ENCODE measurements at regions not wholly inside any gene's neighbourhood (a gene's known extent, or its start where the extent isn't known, plus 50 kb on each side); places are given as distances from the start of the nearest gene placed in this dataset.

DNA sequence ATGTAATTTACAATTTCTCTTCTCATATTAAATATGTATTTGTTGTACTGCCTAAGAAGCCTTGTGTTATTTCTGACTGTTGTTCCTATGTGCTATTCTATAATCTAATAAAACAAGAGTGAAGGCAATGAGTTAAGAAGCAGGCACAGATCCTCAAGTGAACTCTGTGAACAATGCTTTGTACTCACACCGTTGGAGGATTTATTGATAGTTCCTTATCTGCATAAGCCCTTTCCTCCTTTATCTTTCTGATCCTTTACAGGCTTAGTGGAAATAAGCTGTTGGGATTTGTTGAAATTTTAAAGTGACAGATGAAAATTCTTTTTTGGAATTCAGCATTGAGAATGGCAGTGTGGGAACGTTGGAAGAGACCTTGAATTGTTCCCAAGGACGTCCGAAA is 329.6 kb upstream of the NPVF start:
- Histone ChIP-seq H3K9ac (ENCODE audit: low read depth in 1 of 2, low read length in 2 of 2) (no peak overlapping the region), H3K4me1 (ENCODE audit: control insufficient read depth in 1 of 2, insufficient read depth in 2 of 2, low read length in 2 of 2) (peaks cover 3 to 6% of the 10 kb centered on the region in 2 donors), H3K36me3 (ENCODE audit: control insufficient read depth in 1 of 2, insufficient read depth in 2 of 2, low read length in 2 of 2) (no peaks in the 10 kb centered on the region), H3K27ac (ENCODE audit: low read depth, low read length) (no peak overlapping the region), H3K27me3 (ENCODE audit: control insufficient read depth in 1 of 2, insufficient read depth in 2 of 2, low read length in 2 of 2) (peaks cover 0 to 4% of the 10 kb centered on the region in 2 donors), H3K4me3 (ENCODE audit: low read depth in 1 of 2, low read length in 2 of 2) (no peak overlapping the region), H3K9me3 (ENCODE audit: control insufficient read depth in 1 of 2, low read length in 2 of 2) (no peaks in the 10 kb centered on the region)

DNA sequence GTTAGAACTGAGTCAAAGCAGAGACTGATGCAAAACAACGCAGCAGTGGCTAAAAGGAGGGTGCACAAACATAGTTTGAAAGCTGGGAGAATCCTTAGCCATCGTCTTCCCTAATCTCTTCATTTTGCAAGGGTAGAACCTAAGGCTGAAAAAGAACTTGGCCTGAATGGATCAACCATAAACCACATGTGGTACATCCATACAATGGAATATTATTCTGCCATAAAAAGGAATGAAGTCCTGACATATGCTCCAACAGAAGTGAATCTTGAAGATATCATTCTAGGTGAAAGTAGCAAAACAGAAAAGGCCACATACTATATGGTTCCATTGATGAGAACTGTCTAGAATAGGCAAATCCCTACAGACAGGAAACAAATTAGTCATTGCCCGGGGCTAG is 330.3 kb upstream of the NPVF start:
- Histone ChIP-seq H3K9ac (ENCODE audit: low read depth in 1 of 2, low read length in 2 of 2) (no peak overlapping the region), H3K36me3 (ENCODE audit: control insufficient read depth in 1 of 2, insufficient read depth in 2 of 2, low read length in 2 of 2) (no peaks in the 10 kb centered on the region), H3K27ac (ENCODE audit: low read depth, low read length) (no peak overlapping the region), H3K4me3 (ENCODE audit: low read depth in 1 of 2, low read length in 2 of 2) (no peak overlapping the region), H3K9me3 (ENCODE audit: control insufficient read depth in 1 of 2, low read length in 2 of 2) (no peaks in the 10 kb centered on the region), H3K4me1 (ENCODE audit: control insufficient read depth in 1 of 2, insufficient read depth in 2 of 2, low read length in 2 of 2) (peaks cover 3 to 6% of the 10 kb centered on the region in 2 donors), H3K27me3 (ENCODE audit: control insufficient read depth in 1 of 2, insufficient read depth in 2 of 2, low read length in 2 of 2) (peaks cover 0 to 4% of the 10 kb centered on the region in 2 donors)

DNA sequence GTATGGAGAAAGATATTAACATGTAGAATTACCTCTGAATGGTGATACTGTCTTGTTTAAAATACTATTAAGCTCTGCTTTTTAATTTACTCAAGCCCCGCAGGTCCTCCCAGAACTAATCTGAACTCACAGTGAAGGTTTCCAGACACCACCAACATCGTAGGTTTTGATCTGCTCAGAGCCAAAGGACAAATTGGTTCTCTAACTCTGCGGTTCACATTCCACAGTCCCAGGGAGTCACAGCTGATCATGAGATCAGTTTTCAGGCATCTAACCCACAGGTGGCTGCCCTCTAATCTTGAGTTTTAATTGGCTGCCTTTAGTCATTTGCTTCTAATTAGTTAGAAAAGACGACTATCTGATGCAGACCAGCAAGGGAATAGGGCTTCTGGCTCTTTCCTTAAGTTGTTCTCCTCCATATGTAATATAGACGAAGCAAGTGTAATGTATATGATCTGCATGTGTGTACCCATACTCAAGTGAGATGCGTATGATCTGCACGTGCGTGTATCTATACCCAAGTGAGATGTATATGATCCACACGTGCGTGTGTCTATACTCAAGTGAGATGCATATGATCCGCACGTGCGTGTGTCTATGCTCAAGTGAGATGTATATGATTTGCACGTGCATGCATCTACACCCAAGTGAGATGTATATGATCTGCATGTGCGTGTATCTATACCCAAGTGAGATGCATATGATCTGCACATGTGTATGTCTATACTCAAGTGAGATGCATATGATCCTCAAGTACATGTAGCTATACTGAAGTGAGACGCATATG is 331.5 kb upstream of the NPVF start:
- no peaks in the 10 kb centered on the region for H3K36me3 ChIP-seq (ENCODE audit: control insufficient read depth in 1 of 2, insufficient read depth in 2 of 2, low read length in 2 of 2)
- H3K9ac ChIP-seq (ENCODE audit: low read depth in 1 of 2, low read length in 2 of 2): no peak overlapping the region
- no peaks in the 10 kb centered on the region for H3K9me3 ChIP-seq (ENCODE audit: control insufficient read depth in 1 of 2, low read length in 2 of 2)
- no peak overlapping the region for H3K27ac ChIP-seq (ENCODE audit: low read depth, low read length)
- H3K4me1 ChIP-seq (ENCODE audit: control insufficient read depth in 1 of 2, insufficient read depth in 2 of 2, low read length in 2 of 2): peaks cover 3 to 6% of the 10 kb centered on the region in 2 donors
- H3K4me3 ChIP-seq (ENCODE audit: low read depth in 1 of 2, low read length in 2 of 2): no peak overlapping the region
- H3K27me3 ChIP-seq (ENCODE audit: control insufficient read depth in 1 of 2, insufficient read depth in 2 of 2, low read length in 2 of 2): no peaks in the 10 kb centered on the region

DNA sequence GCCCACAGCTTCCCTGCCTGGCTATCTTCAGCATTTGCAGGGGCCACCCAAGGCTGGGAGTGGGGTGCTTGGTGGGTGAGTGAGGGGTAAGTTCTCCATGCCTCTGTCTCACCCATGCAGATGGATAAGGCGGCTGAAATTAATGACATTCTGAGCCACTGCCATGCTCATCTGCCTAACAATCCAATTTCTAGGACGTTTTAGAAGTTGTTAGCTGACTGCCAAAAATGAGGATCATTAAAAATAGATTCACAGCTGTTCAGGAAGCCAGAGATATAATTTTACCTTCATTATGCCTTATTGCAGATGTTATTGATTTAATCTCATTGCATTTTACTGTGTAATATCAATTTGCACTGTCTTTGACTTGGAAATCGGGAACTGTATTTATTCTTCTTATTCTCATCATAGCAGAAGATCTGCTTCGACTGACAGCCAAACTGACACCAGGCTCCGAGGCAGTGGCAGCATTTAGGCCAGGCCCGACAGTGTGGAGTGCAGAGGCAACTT is 334.4 kb upstream of the NPVF start:
- Histone ChIP-seq H3K4me3 (ENCODE audit: low read depth in 1 of 2, low read length in 2 of 2) (no peak overlapping the region), H3K27ac (ENCODE audit: low read depth, low read length) (no peak overlapping the region)

DNA sequence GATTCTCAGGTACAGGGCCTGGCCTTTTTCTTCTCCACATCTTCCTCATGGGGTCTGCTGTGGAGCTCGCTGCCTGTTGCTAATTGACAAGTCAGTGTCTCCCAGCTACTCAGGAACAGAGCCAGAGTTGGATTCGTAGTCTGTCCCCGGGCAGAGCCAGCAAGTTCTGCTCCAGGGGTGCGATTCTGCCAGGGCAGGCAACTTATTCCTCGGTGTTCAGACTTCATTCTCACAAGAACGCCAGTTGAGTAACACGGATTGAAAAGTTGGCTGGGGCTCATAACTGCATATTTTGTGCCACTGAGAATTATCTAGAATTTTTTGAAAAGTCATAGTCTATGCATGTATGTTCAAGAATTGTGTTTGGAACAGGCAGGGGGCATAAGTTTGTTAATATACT is 336.7 kb upstream of the NPVF start:
- Histone ChIP-seq H3K9ac (ENCODE audit: low read depth in 1 of 2, low read length in 2 of 2) (no peak overlapping the region), H3K4me3 (ENCODE audit: low read depth in 1 of 2, low read length in 2 of 2) (no peak overlapping the region), H3K27me3 (ENCODE audit: control insufficient read depth in 1 of 2, insufficient read depth in 2 of 2, low read length in 2 of 2) (no peaks in the 10 kb centered on the region), H3K4me1 (ENCODE audit: control insufficient read depth in 1 of 2, insufficient read depth in 2 of 2, low read length in 2 of 2) (no peaks in the 10 kb centered on the region), H3K9me3 (ENCODE audit: control insufficient read depth in 1 of 2, low read length in 2 of 2) (no peaks in the 10 kb centered on the region), H3K27ac (ENCODE audit: low read depth, low read length) (no peak overlapping the region), H3K36me3 (ENCODE audit: control insufficient read depth in 1 of 2, insufficient read depth in 2 of 2, low read length in 2 of 2) (no peaks in the 10 kb centered on the region)

More for the DNA sequence above, 334.4 kb upstream of the NPVF start:
- Histone ChIP-seq H3K4me1 (ENCODE audit: control insufficient read depth in 1 of 2, insufficient read depth in 2 of 2, low read length in 2 of 2) (peaks cover 0 to 3% of the 10 kb centered on the region in 2 donors), H3K27me3 (ENCODE audit: control insufficient read depth in 1 of 2, insufficient read depth in 2 of 2, low read length in 2 of 2) (no peaks in the 10 kb centered on the region), H3K9me3 (ENCODE audit: control insufficient read depth in 1 of 2, low read length in 2 of 2) (no peaks in the 10 kb centered on the region), H3K9ac (ENCODE audit: low read depth in 1 of 2, low read length in 2 of 2) (no peak overlapping the region), H3K36me3 (ENCODE audit: control insufficient read depth in 1 of 2, insufficient read depth in 2 of 2, low read length in 2 of 2) (no peaks in the 10 kb centered on the region)

DNA sequence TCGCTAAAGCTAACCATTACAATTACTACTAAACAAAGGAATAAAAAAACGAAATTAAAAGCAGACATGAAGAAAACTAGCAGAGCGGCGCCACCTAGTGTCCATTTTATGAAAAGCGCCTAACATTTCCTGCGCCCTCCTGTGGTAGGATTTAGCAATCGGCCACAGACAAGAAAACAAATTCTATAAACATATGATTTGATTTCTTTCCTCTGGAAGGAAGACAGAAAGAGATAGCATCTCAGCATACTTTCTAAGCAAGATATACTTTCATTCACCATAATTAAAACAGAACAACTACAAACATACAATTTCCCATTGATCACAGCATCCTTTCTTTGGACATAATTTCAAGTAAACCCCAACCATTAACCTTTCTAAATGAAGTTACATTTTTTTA is 337.7 kb upstream of the NPVF start:
- H3K4me3 ChIP-seq (ENCODE audit: low read depth in 1 of 2, low read length in 2 of 2): no peak overlapping the region
- H3K27me3 ChIP-seq (ENCODE audit: control insufficient read depth in 1 of 2, insufficient read depth in 2 of 2, low read length in 2 of 2): no peaks in the 10 kb centered on the region
- peak overlapping the region in 1 of 2 donors; percentile 5 for H3K9ac ChIP-seq (ENCODE audit: low read depth in 1 of 2, low read length in 2 of 2)
- H3K4me1 ChIP-seq (ENCODE audit: control insufficient read depth in 1 of 2, insufficient read depth in 2 of 2, low read length in 2 of 2): no peaks in the 10 kb centered on the region
- H3K27ac ChIP-seq (ENCODE audit: low read depth, low read length): no peak overlapping the region
- H3K36me3 ChIP-seq (ENCODE audit: control insufficient read depth in 1 of 2, insufficient read depth in 2 of 2, low read length in 2 of 2): no peaks in the 10 kb centered on the region
- no peaks in the 10 kb centered on the region for H3K9me3 ChIP-seq (ENCODE audit: control insufficient read depth in 1 of 2, low read length in 2 of 2)

DNA sequence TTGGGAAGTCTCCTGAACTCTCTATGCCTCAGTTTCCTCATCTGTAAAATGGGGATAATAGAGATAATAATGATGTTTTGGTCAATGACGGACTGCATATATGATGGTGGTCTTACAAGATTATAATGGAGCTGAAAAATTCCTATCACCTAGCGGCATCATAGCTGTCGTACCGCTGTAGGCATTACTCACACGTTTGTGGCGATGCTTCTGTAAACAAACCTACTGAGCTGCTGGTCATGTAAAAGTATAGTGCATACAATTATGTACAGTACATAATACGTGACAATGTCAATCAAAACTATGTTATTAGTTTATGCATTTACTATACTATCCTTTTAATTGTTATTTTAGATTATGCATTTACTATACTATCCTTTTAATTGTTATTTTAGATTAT is 339.1 kb upstream of the NPVF start:
- H3K4me3 ChIP-seq (ENCODE audit: low read depth in 1 of 2, low read length in 2 of 2): no peak overlapping the region

DNA sequence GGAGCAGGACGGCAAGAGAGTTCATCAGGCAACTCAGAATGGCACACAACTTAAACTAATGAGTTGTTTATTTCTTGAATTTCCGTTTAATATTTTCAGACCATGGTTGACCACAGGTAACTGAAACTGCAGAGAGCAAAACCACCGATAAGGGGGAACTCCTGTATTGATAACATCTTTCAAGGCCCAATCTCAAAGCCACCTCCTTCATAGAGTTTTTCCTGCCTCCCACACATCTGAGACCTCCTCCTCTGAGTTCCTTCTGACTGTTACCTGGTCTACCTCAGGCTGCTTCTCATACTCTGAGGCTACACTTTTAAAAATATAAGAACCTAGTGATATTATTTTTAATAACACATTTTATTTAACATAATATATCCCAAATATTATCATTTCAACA is 341.5 kb upstream of the NPVF start:
- Histone ChIP-seq H3K36me3 (ENCODE audit: control insufficient read depth in 1 of 2, insufficient read depth in 2 of 2, low read length in 2 of 2) (no peaks in the 10 kb centered on the region), H3K9me3 (ENCODE audit: control insufficient read depth in 1 of 2, low read length in 2 of 2) (no peaks in the 10 kb centered on the region), H3K9ac (ENCODE audit: low read depth in 1 of 2, low read length in 2 of 2) (no peak overlapping the region), H3K4me3 (ENCODE audit: low read depth in 1 of 2, low read length in 2 of 2) (no peak overlapping the region), H3K27ac (ENCODE audit: low read depth, low read length) (no peak overlapping the region), H3K27me3 (ENCODE audit: control insufficient read depth in 1 of 2, insufficient read depth in 2 of 2, low read length in 2 of 2) (no peaks in the 10 kb centered on the region), H3K4me1 (ENCODE audit: control insufficient read depth in 1 of 2, insufficient read depth in 2 of 2, low read length in 2 of 2) (no peaks in the 10 kb centered on the region)

More for the DNA sequence above, 339.1 kb upstream of the NPVF start:
- H3K27me3 ChIP-seq (ENCODE audit: control insufficient read depth in 1 of 2, insufficient read depth in 2 of 2, low read length in 2 of 2): no peaks in the 10 kb centered on the region
- no peak overlapping the region for H3K27ac ChIP-seq (ENCODE audit: low read depth, low read length)
- H3K4me1 ChIP-seq (ENCODE audit: control insufficient read depth in 1 of 2, insufficient read depth in 2 of 2, low read length in 2 of 2): no peaks in the 10 kb centered on the region
- H3K9me3 ChIP-seq (ENCODE audit: control insufficient read depth in 1 of 2, low read length in 2 of 2): no peaks in the 10 kb centered on the region
- no peak overlapping the region for H3K9ac ChIP-seq (ENCODE audit: low read depth in 1 of 2, low read length in 2 of 2)
- no peaks in the 10 kb centered on the region for H3K36me3 ChIP-seq (ENCODE audit: control insufficient read depth in 1 of 2, insufficient read depth in 2 of 2, low read length in 2 of 2)

DNA sequence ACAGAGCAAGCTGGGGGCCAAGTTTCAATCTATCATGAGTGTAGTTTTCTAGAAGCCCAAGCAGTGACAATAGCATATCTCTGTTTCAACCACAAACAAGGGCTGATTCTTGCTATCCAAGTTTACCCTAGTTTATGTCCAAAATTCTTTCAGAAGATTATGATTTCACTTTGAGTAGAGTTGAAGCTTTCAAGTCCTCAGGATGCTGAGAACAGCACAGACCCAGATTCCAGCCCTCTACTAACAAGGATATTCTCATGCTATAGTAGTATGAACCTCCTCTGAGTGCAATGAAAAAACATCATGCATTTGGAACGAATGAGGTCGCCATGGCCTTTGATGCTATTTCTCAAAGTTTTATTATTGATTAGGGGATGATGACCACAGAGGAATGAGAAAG is 344.1 kb upstream of the NPVF start:
- H3K9ac ChIP-seq (ENCODE audit: low read depth in 1 of 2, low read length in 2 of 2): no peak overlapping the region
- H3K27ac ChIP-seq (ENCODE audit: low read depth, low read length): no peak overlapping the region
- no peak overlapping the region for H3K4me3 ChIP-seq (ENCODE audit: low read depth in 1 of 2, low read length in 2 of 2)
- no peaks in the 10 kb centered on the region for H3K9me3 ChIP-seq (ENCODE audit: control insufficient read depth in 1 of 2, low read length in 2 of 2)
- H3K27me3 ChIP-seq (ENCODE audit: control insufficient read depth in 1 of 2, insufficient read depth in 2 of 2, low read length in 2 of 2): no peaks in the 10 kb centered on the region
- no peaks in the 10 kb centered on the region for H3K4me1 ChIP-seq (ENCODE audit: control insufficient read depth in 1 of 2, insufficient read depth in 2 of 2, low read length in 2 of 2)
- no peaks in the 10 kb centered on the region for H3K36me3 ChIP-seq (ENCODE audit: control insufficient read depth in 1 of 2, insufficient read depth in 2 of 2, low read length in 2 of 2)

DNA sequence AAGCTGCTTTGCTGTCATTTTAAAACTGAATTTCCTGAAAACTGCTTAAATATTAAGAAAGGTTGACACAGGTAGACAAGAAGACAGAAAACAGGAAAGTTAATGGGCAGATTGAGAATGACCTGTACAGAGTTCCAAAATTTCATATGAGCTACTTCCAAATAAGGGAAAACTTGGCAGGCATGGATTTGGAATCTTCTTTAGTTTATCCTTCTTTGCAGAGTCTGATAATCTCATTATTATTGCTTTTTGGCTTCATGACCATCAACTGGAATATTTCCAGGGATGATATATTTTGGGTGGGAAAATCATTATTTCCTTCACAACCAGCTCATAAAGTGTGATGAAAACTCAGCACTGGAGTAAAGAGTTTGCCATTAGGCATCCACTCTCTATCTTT is 346.5 kb upstream of the NPVF start:
- Histone ChIP-seq H3K9me3 (ENCODE audit: control insufficient read depth in 1 of 2, low read length in 2 of 2) (no peaks in the 10 kb centered on the region), H3K4me3 (ENCODE audit: low read depth in 1 of 2, low read length in 2 of 2) (no peak overlapping the region), H3K27me3 (ENCODE audit: control insufficient read depth in 1 of 2, insufficient read depth in 2 of 2, low read length in 2 of 2) (no peaks in the 10 kb centered on the region), H3K4me1 (ENCODE audit: control insufficient read depth in 1 of 2, insufficient read depth in 2 of 2, low read length in 2 of 2) (peaks cover 9 to 24% of the 10 kb centered on the region in 2 donors), H3K36me3 (ENCODE audit: control insufficient read depth in 1 of 2, insufficient read depth in 2 of 2, low read length in 2 of 2) (no peaks in the 10 kb centered on the region), H3K27ac (ENCODE audit: low read depth, low read length) (no peak overlapping the region), H3K9ac (ENCODE audit: low read depth in 1 of 2, low read length in 2 of 2) (no peak overlapping the region)
